CD8-positive, alpha-beta memory T cell (primary cell): ENCODE measurements at regions not wholly inside any gene's neighbourhood (a gene's known extent, or its start where the extent isn't known, plus 50 kb on each side); places are given as distances from the start of the nearest gene placed in this dataset.

Source experiments
- CTCF ChIA-PET: fragments of 350-600 bp; sonication (Branson Sonifier 250); formaldehyde crosslinking; loops from one replicate; lab custom pipeline; 2021; ENCODE audit warnings: antibody characterized with exemption; lab: Charles Lee
- POLR2A ChIA-PET: fragments of 350-600 bp; sonication (Branson Sonifier 250); formaldehyde crosslinking; loops from one replicate; lab custom pipeline; 2021; ENCODE audit warnings: antibody characterized with exemption; lab: Charles Lee
- DNase-seq, 5 donors: peaks; one replicate each; pipeline versions ENCODE4 v3.0.0 to v3.0.0-alpha.2; 2020 to 2022; ENCODE audit warnings: mixed read lengths in 1 of 5
- H3K27ac ChIP-seq: one replicate; pipeline ENCODE4 v1.7.0; 2013; ENCODE audit warnings: low read depth, mild to moderate bottlenecking, low read length, moderate library complexity
- H3K27me3 ChIP-seq: 2 replicates; pipeline ENCODE4 v1.7.0; 2013; ENCODE audit warnings: low read length, mild to moderate bottlenecking; ENCODE audit not compliant: insufficient read depth, poor library complexity, severe bottlenecking
- H3K36me3 ChIP-seq: 2 replicates; pipeline ENCODE4 v1.7.0; 2013; ENCODE audit warnings: mild to moderate bottlenecking, low read length, moderate library complexity; ENCODE audit not compliant: insufficient read depth
- H3K4me1 ChIP-seq: 2 replicates; pipeline ENCODE4 v1.7.0; 2013; ENCODE audit warnings: mild to moderate bottlenecking, low read length, moderate library complexity; ENCODE audit not compliant: insufficient read depth
- H3K4me3 ChIP-seq: 2 replicates; pipeline ENCODE4 v1.7.0; 2013; ENCODE audit warnings: mild to moderate bottlenecking, low read length
- H3K9me3 ChIP-seq: 2 replicates; pipeline ENCODE4 v1.7.0; 2013; ENCODE audit warnings: mild to moderate bottlenecking, low read length
- H3K27ac Mint-ChIP-seq, 8 donors: one replicate each; pipeline ENCODE4 v1.8.0; 2020 to 2021; ENCODE audit warnings: mixed read lengths in 8 of 8, mild to moderate bottlenecking in 6 of 8, inconsistent platforms in 3 of 8, moderate library complexity in 3 of 8
- H3K27me3 Mint-ChIP-seq, 2 donors: one replicate each; pipeline ENCODE4 v1.8.0; 2020 to 2021; ENCODE audit warnings: mixed read lengths in 2 of 2, mild to moderate bottlenecking in 1 of 2, moderate library complexity in 1 of 2
- H3K36me3 Mint-ChIP-seq, 3 donors: one replicate each; pipeline ENCODE4 v1.8.0; 2020 to 2021; ENCODE audit warnings: mixed read lengths in 3 of 3, inconsistent platforms in 1 of 3, mild to moderate bottlenecking in 1 of 3
- H3K4me1 Mint-ChIP-seq, 3 donors: one replicate each; pipeline ENCODE4 v1.8.0; 2020 to 2021; ENCODE audit warnings: mixed read lengths in 3 of 3, inconsistent platforms in 1 of 3, mild to moderate bottlenecking in 1 of 3
- H3K4me3 Mint-ChIP-seq, 7 donors: one replicate each; pipeline ENCODE4 v1.8.0; 2020 to 2021; ENCODE audit warnings: mixed read lengths in 7 of 7, mild to moderate bottlenecking in 6 of 7, moderate library complexity in 4 of 7, inconsistent platforms in 2 of 7
- H3K9me3 Mint-ChIP-seq, 5 donors: one replicate each; pipeline ENCODE4 v1.8.0; 2020 to 2022; ENCODE audit warnings: mixed read lengths in 5 of 5, mild to moderate bottlenecking in 3 of 5, moderate library complexity in 2 of 5, inconsistent platforms in 1 of 5

GRCh38 chr15:69623392-69624154 lies 171.0 kb downstream of the RPLP1 start:
- no peaks in the 10 kb centered on the region for H3K4me1 ChIP-seq
- H3K27ac ChIP-seq = no peak overlapping the region
- ChIA-PET CTCF (no interaction called here), POLR2A (no interaction called here)
- H3K4me3 ChIP-seq = no peak overlapping the region
- DNase-seq = no peak
- no peaks in the 10 kb centered on the region for H3K27me3 ChIP-seq
- Mint-ChIP-seq H3K27me3 (peaks cover 13 to 17% of the 10 kb centered on the region in 2 donors), H3K4me3 (no peak overlapping the region), H3K36me3 (no peaks in the 10 kb centered on the region), H3K4me1 (peaks cover 3 to 9% (median 5%) of the 10 kb centered on the region in 3 donors), H3K27ac (no peak overlapping the region), H3K9me3 (peaks cover 0 to 2% (median 0%) of the 10 kb centered on the region in 5 donors)
- H3K36me3 ChIP-seq = no peaks in the 10 kb centered on the region
- H3K9me3 ChIP-seq = no peaks in the 10 kb centered on the region

GRCh38 chr15:69624155-69624520 lies 171.5 kb downstream of the RPLP1 start:
- ChIA-PET POLR2A (no interaction called here), CTCF (no interaction called here)
- peaks cover 0 to 2% (median 0%) of the 10 kb centered on the region in 5 donors for H3K9me3 Mint-ChIP-seq
- H3K27ac Mint-ChIP-seq = no peak overlapping the region
- peaks cover 13 to 17% of the 10 kb centered on the region in 2 donors for H3K27me3 Mint-ChIP-seq
- H3K36me3 Mint-ChIP-seq = no peaks in the 10 kb centered on the region
- H3K4me1 Mint-ChIP-seq = peaks cover 3 to 9% (median 5%) of the 10 kb centered on the region in 3 donors
- H3K9me3 ChIP-seq = no peaks in the 10 kb centered on the region
- no peaks in the 10 kb centered on the region for H3K4me1 ChIP-seq
- no peak overlapping the region for H3K27ac ChIP-seq
- H3K27me3 ChIP-seq = no peaks in the 10 kb centered on the region
- no peak for DNase-seq
- no peak overlapping the region for H3K4me3 ChIP-seq
- H3K4me3 Mint-ChIP-seq = no peak overlapping the region
- H3K36me3 ChIP-seq = no peaks in the 10 kb centered on the region

- H3K36me3 ChIP-seq = no peaks in the 10 kb centered on the region
- DNase-seq = no peak
- Mint-ChIP-seq H3K4me1 (peaks cover 3 to 12% (median 8%) of the 10 kb centered on the region in 3 donors), H3K36me3 (no peaks in the 10 kb centered on the region), H3K4me3 (no peak overlapping the region), H3K9me3 (peaks cover 0 to 2% (median 0%) of the 10 kb centered on the region in 5 donors), H3K27me3 (peaks cover 13 to 17% of the 10 kb centered on the region in 2 donors), H3K27ac (no peak overlapping the region)
- no peaks in the 10 kb centered on the region for H3K4me1 ChIP-seq
- no peak overlapping the region for H3K4me3 ChIP-seq
- CTCF ChIA-PET = no interaction called here
- POLR2A ChIA-PET = interaction anchor here (0.6 kb wide), 1 partner anchor 571 kb away, joined by 3 read pairs; no protein-coding TSS in a partner anchor
- no peaks in the 10 kb centered on the region for H3K27me3 ChIP-seq
- no peaks in the 10 kb centered on the region for H3K9me3 ChIP-seq
- no peak overlapping the region for H3K27ac ChIP-seq
These were observed 172.2 kb downstream of the RPLP1 start for GRCh38 chr15:69624816-69625215.

GRCh38 chr15:69625328-69625727 lies 172.7 kb downstream of the RPLP1 start:
- Mint-ChIP-seq H3K27ac (no peak overlapping the region), H3K27me3 (peaks cover 18 to 22% of the 10 kb centered on the region in 2 donors), H3K4me3 (no peak overlapping the region), H3K4me1 (peaks cover 8 to 17% (median 11%) of the 10 kb centered on the region in 3 donors), H3K9me3 (peaks cover 0 to 2% (median 0%) of the 10 kb centered on the region in 5 donors), H3K36me3 (no peaks in the 10 kb centered on the region)
- CTCF ChIA-PET = no interaction called here
- H3K36me3 ChIP-seq = no peaks in the 10 kb centered on the region
- no peaks in the 10 kb centered on the region for H3K4me1 ChIP-seq
- H3K4me3 ChIP-seq = no peak overlapping the region
- POLR2A ChIA-PET = no interaction called here
- no peak overlapping the region for H3K27ac ChIP-seq
- no peaks in the 10 kb centered on the region for H3K9me3 ChIP-seq
- H3K27me3 ChIP-seq = no peaks in the 10 kb centered on the region
- no peak for DNase-seq

GRCh38 chr15:69626095-69627066 lies 173.8 kb downstream of the RPLP1 start:
- no peak overlapping the region for H3K27ac Mint-ChIP-seq
- peaks cover 11 to 19% (median 11%) of the 10 kb centered on the region in 3 donors for H3K4me1 Mint-ChIP-seq
- H3K4me3 ChIP-seq = no peak overlapping the region
- H3K36me3 Mint-ChIP-seq = no peaks in the 10 kb centered on the region
- H3K4me1 ChIP-seq = no peaks in the 10 kb centered on the region
- peaks cover 0 to 2% (median 0%) of the 10 kb centered on the region in 5 donors for H3K9me3 Mint-ChIP-seq
- ChIA-PET CTCF (no interaction called here), POLR2A (no interaction called here)
- H3K4me3 Mint-ChIP-seq = no peak overlapping the region
- H3K27me3 ChIP-seq = no peaks in the 10 kb centered on the region
- no peak for DNase-seq
- no peak overlapping the region for H3K27ac ChIP-seq
- peaks cover 18 to 32% of the 10 kb centered on the region in 2 donors for H3K27me3 Mint-ChIP-seq
- no peaks in the 10 kb centered on the region for H3K9me3 ChIP-seq
- H3K36me3 ChIP-seq = no peaks in the 10 kb centered on the region

GRCh38 chr15:69627548-69628158 lies 175.0 kb downstream of the RPLP1 start:
- no peak for DNase-seq
- ChIA-PET CTCF (no interaction called here), POLR2A (interaction anchor here (0.6 kb wide), 1 partner anchor 44 kb away, joined by 3 read pairs; no protein-coding TSS in a partner anchor)
- H3K27me3 Mint-ChIP-seq = peaks cover 22 to 40% of the 10 kb centered on the region in 2 donors
- Histone ChIP-seq H3K36me3 (no peaks in the 10 kb centered on the region), H3K4me1 (no peaks in the 10 kb centered on the region), H3K27me3 (no peaks in the 10 kb centered on the region), H3K9me3 (no peaks in the 10 kb centered on the region), H3K4me3 (no peak overlapping the region), H3K27ac (no peak overlapping the region)
- H3K4me3 Mint-ChIP-seq = peak overlapping the region in 1 of 7 donors; percentile 50
- no peaks in the 10 kb centered on the region for H3K36me3 Mint-ChIP-seq
- peak overlapping the region in 1 of 8 donors; percentile 25 for H3K27ac Mint-ChIP-seq
- peaks cover 11 to 19% (median 11%) of the 10 kb centered on the region in 3 donors for H3K4me1 Mint-ChIP-seq
- no peaks in the 10 kb centered on the region for H3K9me3 Mint-ChIP-seq

GRCh38 chr15:69628256-69629093 lies 175.9 kb downstream of the RPLP1 start:
- Mint-ChIP-seq H3K9me3 (no peaks in the 10 kb centered on the region), H3K4me3 (no peak overlapping the region), H3K4me1 (peaks cover 11 to 19% (median 11%) of the 10 kb centered on the region in 3 donors), H3K36me3 (no peaks in the 10 kb centered on the region), H3K27ac (peak overlapping the region in 1 of 8 donors; percentile 86), H3K27me3 (peaks cover 26 to 40% of the 10 kb centered on the region in 2 donors)
- POLR2A ChIA-PET = interaction anchor here (0.6 kb wide), 1 partner anchor 45 kb away, joined by 3 read pairs; no protein-coding TSS in a partner anchor
- no peak for DNase-seq
- no peaks in the 10 kb centered on the region for H3K9me3 ChIP-seq
- H3K27ac ChIP-seq = no peak overlapping the region
- H3K36me3 ChIP-seq = no peaks in the 10 kb centered on the region
- no peaks in the 10 kb centered on the region for H3K27me3 ChIP-seq
- H3K4me3 ChIP-seq = no peak overlapping the region
- H3K4me1 ChIP-seq = no peaks in the 10 kb centered on the region
- CTCF ChIA-PET = no interaction called here
